ENCODE measurements at regions not wholly inside any gene's neighbourhood (a gene's known extent, or its start where the extent isn't known, plus 50 kb on each side); places are given as distances from the start of the nearest gene placed in this dataset.

DNA sequence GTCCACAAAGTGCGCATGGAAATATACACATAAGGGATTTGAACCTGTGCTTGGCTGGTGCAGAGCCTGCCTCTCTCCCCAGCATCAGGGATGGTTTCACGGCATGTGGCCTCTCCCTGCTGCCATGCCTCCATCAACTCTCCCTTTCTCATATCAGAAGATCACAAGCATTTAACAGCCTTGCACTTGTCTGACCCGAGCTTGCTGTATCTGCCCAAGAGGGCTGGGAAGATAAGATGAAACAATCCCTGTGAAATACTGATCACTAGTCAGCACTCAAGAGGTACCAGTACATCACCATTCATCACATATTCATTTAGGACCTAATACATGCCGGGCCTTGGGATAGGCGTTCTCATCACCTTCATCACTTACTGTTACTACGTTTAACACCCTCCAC is 107.6 kb upstream of the ARHGEF3 start:
- no peak overlapping the region for H3K27ac ChIP-seq
- no peaks in the 10 kb centered on the region for H3K36me3 ChIP-seq
- H3K4me1 ChIP-seq = no peaks in the 10 kb centered on the region
- H3K9me3 ChIP-seq = no peaks in the 10 kb centered on the region
- intact Hi-C loops (cut with DNase I) = no loop called here
- H3K27me3 ChIP-seq = no peaks in the 10 kb centered on the region
- no peak overlapping the region for H3K4me3 ChIP-seq
- TF ChIP-seq, protein P1, sequence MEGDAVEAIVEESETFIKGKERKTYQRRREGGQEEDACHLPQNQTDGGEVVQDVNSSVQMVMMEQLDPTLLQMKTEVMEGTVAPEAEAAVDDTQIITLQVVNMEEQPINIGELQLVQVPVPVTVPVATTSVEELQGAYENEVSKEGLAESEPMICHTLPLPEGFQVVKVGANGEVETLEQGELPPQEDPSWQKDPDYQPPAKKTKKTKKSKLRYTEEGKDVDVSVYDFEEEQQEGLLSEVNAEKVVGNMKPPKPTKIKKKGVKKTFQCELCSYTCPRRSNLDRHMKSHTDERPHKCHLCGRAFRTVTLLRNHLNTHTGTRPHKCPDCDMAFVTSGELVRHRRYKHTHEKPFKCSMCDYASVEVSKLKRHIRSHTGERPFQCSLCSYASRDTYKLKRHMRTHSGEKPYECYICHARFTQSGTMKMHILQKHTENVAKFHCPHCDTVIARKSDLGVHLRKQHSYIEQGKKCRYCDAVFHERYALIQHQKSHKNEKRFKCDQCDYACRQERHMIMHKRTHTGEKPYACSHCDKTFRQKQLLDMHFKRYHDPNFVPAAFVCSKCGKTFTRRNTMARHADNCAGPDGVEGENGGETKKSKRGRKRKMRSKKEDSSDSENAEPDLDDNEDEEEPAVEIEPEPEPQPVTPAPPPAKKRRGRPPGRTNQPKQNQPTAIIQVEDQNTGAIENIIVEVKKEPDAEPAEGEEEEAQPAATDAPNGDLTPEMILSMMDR (IDR thresholded peaks at IDR 0.05) = no peak
- no peak for DNase-seq (ENCODE audit: low spot score in 2 of 2)

DNA sequence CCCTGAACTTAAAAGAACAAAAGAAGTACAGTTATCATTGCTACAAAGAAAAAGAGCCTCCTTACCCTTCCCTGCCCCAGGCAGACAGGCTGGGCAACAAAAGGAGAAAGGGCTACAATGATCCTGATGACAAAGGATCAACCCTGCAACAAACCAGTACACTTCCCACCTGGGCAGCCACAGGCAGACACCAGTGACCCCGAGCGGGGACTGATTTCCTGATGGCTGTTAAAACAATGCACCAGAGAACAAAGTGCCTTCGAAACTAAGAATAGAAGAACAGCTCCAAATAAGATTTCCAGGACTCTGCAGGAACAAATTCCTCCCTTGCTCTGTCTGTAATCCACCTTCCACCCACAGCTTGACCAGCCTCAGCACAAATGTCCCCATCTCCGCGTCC is 106.3 kb upstream of the ARHGEF3 start:
- Histone ChIP-seq H3K27me3 (no peaks in the 10 kb centered on the region), H3K9me3 (no peaks in the 10 kb centered on the region), H3K4me1 (no peaks in the 10 kb centered on the region), H3K36me3 (no peaks in the 10 kb centered on the region), H3K4me3 (no peak overlapping the region), H3K27ac (no peak overlapping the region)
- DNase-seq (ENCODE audit: low spot score in 2 of 2) = no peak
- TF ChIP-seq, protein P1 (IDR thresholded peaks at IDR 0.05) = no peak
- intact Hi-C loops (cut with DNase I) = no loop called here

DNA sequence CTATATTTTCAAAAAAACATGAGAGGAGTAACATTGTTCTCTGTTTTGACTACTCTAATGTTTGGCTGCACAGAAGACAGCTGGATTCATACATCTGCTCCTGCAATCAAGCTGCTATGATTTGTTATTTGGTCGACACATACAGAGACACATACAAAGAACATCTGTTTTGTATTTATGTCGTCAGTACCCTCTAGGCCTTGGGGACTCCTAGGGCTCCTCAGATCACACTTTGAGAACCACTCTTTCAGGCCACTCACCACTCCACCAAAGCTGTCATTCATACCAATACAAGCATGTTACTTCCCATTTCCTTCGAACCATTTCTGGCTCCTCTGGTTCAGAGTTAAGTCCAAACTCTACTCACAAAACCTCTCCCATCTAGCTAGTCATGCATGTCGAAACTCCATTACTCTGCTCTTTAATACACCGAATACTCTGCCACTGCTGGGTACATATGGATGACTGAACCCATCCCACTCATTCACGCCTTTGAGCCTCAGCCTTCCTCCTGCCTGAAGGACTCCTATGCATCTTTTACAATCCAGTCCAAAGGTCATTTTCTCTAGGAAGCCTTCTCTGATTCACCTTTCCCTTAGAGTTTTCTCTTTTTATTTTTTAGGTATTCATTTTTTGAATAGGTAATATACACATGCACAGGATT is 102.9 kb upstream of the ARHGEF3 start:
- no peaks in the 10 kb centered on the region for H3K4me1 ChIP-seq
- H3K9me3 ChIP-seq = no peaks in the 10 kb centered on the region
- H3K4me3 ChIP-seq = no peak overlapping the region
- H3K27ac ChIP-seq = no peak overlapping the region
- TF ChIP-seq, protein P1 (IDR thresholded peaks at IDR 0.05) = no peak
- intact Hi-C loops (cut with DNase I) = no loop called here
- DNase-seq (ENCODE audit: low spot score in 2 of 2) = no peak
- no peaks in the 10 kb centered on the region for H3K36me3 ChIP-seq
- H3K27me3 ChIP-seq = no peaks in the 10 kb centered on the region

DNA sequence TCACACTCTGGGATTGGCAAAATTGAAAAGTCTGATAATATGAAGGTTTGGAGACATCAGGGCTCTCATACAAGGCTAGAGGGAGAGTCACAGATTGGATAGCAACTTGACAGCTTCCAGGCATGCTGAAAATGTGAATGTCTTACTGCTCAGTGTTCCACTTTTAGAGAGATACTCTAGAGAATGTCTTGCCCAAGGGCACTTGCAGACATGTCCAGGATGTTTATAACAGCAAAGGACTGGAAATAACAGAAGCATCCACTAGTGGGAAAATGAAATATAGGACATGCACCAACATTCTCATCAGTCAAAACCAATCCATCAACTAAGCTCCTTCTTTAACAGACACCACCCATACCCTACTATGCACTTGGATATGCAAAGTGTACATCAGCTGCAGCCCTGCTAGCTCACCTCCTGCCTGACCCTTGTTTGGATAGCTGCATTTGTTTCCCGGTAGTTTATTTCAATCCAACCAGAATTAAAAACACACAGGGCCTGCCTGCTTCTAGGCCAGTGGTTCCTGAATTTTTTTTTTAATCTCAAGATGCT is 101.6 kb upstream of the ARHGEF3 start:
- no peak for DNase-seq (ENCODE audit: low spot score in 2 of 2)
- no peak overlapping the region for H3K27ac ChIP-seq
- H3K36me3 ChIP-seq = no peaks in the 10 kb centered on the region
- TF ChIP-seq, protein P1 (IDR thresholded peaks at IDR 0.05) = no peak
- H3K4me3 ChIP-seq = no peak overlapping the region
- intact Hi-C loops (cut with DNase I) = no loop called here
- no peaks in the 10 kb centered on the region for H3K9me3 ChIP-seq
- H3K27me3 ChIP-seq = no peaks in the 10 kb centered on the region
- H3K4me1 ChIP-seq = no peaks in the 10 kb centered on the region

DNA sequence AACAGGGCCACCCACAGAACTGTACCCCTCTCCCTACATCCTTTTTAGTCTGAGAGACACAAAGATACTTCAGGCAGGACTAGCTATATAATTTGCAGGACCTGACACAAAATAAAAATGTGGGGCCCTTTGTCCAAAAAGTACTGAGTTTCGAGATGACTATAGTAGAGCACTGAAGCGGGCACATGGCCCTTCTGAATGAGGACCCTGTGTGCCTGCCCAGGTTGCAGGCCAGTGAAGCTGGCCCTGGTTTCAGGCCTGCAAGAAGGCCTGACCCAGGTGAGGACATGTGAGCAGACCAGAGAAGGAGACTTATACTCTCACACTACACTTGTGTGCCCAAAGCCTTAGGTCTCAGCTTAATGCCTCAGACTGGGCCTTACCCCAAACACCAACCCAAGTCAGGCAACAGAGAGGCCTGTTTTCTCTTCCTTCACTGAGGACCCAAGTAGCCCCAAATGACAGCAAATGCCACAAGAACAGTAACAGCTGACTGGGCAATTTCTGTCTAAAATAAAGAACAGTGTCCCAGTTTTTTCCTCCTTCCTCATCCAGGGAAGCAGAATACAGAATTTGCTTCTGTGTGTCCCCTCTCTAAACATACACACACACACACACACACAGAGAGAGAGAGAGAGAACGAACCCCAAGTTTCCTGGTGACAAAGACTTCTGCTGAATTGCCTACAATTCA is 100.9 kb upstream of the ARHGEF3 start:
- no peak overlapping the region for H3K27ac ChIP-seq
- H3K27me3 ChIP-seq = no peaks in the 10 kb centered on the region
- H3K4me3 ChIP-seq = no peak overlapping the region
- no peaks in the 10 kb centered on the region for H3K4me1 ChIP-seq
- no peak for DNase-seq (ENCODE audit: low spot score in 2 of 2)
- H3K36me3 ChIP-seq = no peaks in the 10 kb centered on the region
- intact Hi-C loops (cut with DNase I) = no loop called here
- TF ChIP-seq, protein P1 (IDR thresholded peaks at IDR 0.05) = no peak
- no peaks in the 10 kb centered on the region for H3K9me3 ChIP-seq
